IMR-90 (cell line): ENCODE measurements at regions not wholly inside any gene's neighbourhood (a gene's known extent, or its start where the extent isn't known, plus 50 kb on each side); places are given as distances from the start of the nearest gene placed in this dataset.
"Not testable (repeated sequence)": the region's sequence is repeated elsewhere in the genome, so short reads cannot be mapped to it uniquely, and the experiment has no call there.

Source experiments
- ATAC-seq: fragments of 200-7000 bp; cut with Tn5 transposase; 2 replicates; pipeline ENCODE4 v1.9.1; 2020; ENCODE audit warnings: low read depth, mild to moderate bottlenecking, moderate library complexity
- BruUV-seq: library from RNA; stranded (reverse); fragments of 400-500 nt; replicated peaks from 2 replicates; lab custom pipeline; 2021; lab: Mats Ljungman, UMichigan
- CTCF ChIA-PET: fragments of 300-600 bp; formaldehyde crosslinking; extraction: SDS; loops from one replicate; lab custom pipeline; 2021; ENCODE audit warnings: antibody characterized with exemption; lab: Yijun Ruan, JAX
- POLR2A ChIA-PET: fragments of 300-600 bp; sonication (Branson Sonifier 250); formaldehyde crosslinking; loops from one replicate; lab custom pipeline; 2022; ENCODE audit warnings: antibody characterized with exemption; ENCODE audit not compliant: unreplicated experiment; lab: Charles Lee
- DNase-seq: peaks from one replicate; pipeline ENCODE4 v3.0.0; 2013
- H2AFZ ChIP-seq: replicated peaks from 2 replicates; pipeline ENCODE3; 2013; ENCODE audit warnings: low read length, mild to moderate bottlenecking; ENCODE audit not compliant: poor library complexity
- H2AK5ac ChIP-seq: 2 replicates; pipeline ENCODE4 v1.6.1; 2013; ENCODE audit warnings: low read depth, low read length, inconsistent platforms
- H2AK9ac ChIP-seq: replicated peaks from 2 replicates; pipeline ENCODE3; 2013; ENCODE audit warnings: mild to moderate bottlenecking, low read depth, low read length, moderate library complexity; ENCODE audit not compliant: poor library complexity
- H2BK120ac ChIP-seq: 2 replicates; pipeline ENCODE4 v1.6.1; 2013; ENCODE audit warnings: low read depth, low read length, inconsistent platforms
- H2BK15ac ChIP-seq: 3 replicates; pipeline ENCODE4 v1.6.1; 2013; ENCODE audit warnings: low read depth, low read length, inconsistent platforms
- H2BK20ac ChIP-seq: 2 replicates; pipeline ENCODE4 v1.6.1; 2013; ENCODE audit warnings: low read depth, mild to moderate bottlenecking, inconsistent platforms, low read length, moderate library complexity
- H2BK5ac ChIP-seq: 2 replicates; pipeline ENCODE4 v1.6.1; 2013; ENCODE audit warnings: mild to moderate bottlenecking, low read depth, low read length, inconsistent platforms; ENCODE audit not compliant: poor library complexity, severe bottlenecking
- H3K14ac ChIP-seq: replicated peaks from 2 replicates; pipeline ENCODE4 v1.6.1; 2013; ENCODE audit warnings: low read depth, low read length, inconsistent platforms
- H3K18ac ChIP-seq: 2 replicates; pipeline ENCODE4 v1.6.1; 2013; ENCODE audit warnings: low read depth, low read length, control low read depth
- H3K23ac ChIP-seq: 2 replicates; pipeline ENCODE4 v1.6.1; 2013; ENCODE audit warnings: low read depth, low read length, inconsistent platforms
- H3K27ac ChIP-seq: 2 replicates; pipeline ENCODE4 v1.5.1; 2013; ENCODE audit warnings: mild to moderate bottlenecking, control low read depth, low read length; ENCODE audit not compliant: insufficient read depth
- H3K27me3 ChIP-seq: 2 replicates; pipeline ENCODE4 v1.6.1; 2013; ENCODE audit warnings: low read length; ENCODE audit not compliant: control insufficient read depth, insufficient read depth
- H3K36me3 ChIP-seq: 2 replicates; pipeline ENCODE4 v1.6.1; 2013; ENCODE audit warnings: low read length, mixed read lengths; ENCODE audit not compliant: control insufficient read depth, insufficient read depth
- H3K4ac ChIP-seq: 2 replicates; pipeline ENCODE4 v1.6.1; 2013; ENCODE audit warnings: low read depth, low read length, inconsistent platforms
- H3K4me1 ChIP-seq: 2 replicates; pipeline ENCODE4 v1.6.1; 2013; ENCODE audit warnings: low read length, mixed read lengths; ENCODE audit not compliant: control insufficient read depth, insufficient read depth
- H3K4me2 ChIP-seq: 2 replicates; pipeline ENCODE4 v1.6.1; 2013; ENCODE audit warnings: low read depth, mild to moderate bottlenecking, control low read depth, low read length, moderate library complexity
- H3K4me3 ChIP-seq: 2 replicates; pipeline ENCODE4 v1.5.1; 2013; ENCODE audit warnings: low read depth, mild to moderate bottlenecking, control low read depth, low read length, moderate library complexity; ENCODE audit not compliant: insufficient read depth
- H3K56ac ChIP-seq: 2 replicates; pipeline ENCODE4 v1.6.1; 2013; ENCODE audit warnings: low read length, inconsistent platforms; ENCODE audit not compliant: insufficient read depth; ENCODE audit errors: extremely low read depth
- H3K79me1 ChIP-seq, 2 experiments: 2 replicates each; pipeline ENCODE4 v1.6.1; 2013; ENCODE audit warnings: low read length in 2 of 2, inconsistent platforms in 1 of 2, low read depth in 1 of 2
- H3K9ac ChIP-seq: 2 replicates; pipeline ENCODE4 v1.6.1; 2013; ENCODE audit warnings: low read depth, low read length, control low read depth
- H3K9me1 ChIP-seq: 2 replicates; pipeline ENCODE4 v1.6.1; 2013; ENCODE audit warnings: low read length, inconsistent platforms; ENCODE audit not compliant: insufficient read depth
- H3K9me3 ChIP-seq: 2 replicates; pipeline ENCODE4 v1.6.1; 2013; ENCODE audit warnings: low read length; ENCODE audit not compliant: control insufficient read depth, insufficient read depth
- H4K20me1 ChIP-seq: 2 replicates; pipeline ENCODE4 v1.6.1; 2013; ENCODE audit warnings: low read length, inconsistent platforms; ENCODE audit not compliant: insufficient read depth
- H4K5ac ChIP-seq: 2 replicates; pipeline ENCODE4 v1.6.1; 2013; ENCODE audit warnings: mild to moderate bottlenecking, low read depth, low read length, control low read depth
- H4K8ac ChIP-seq, 2 experiments: 2 replicates each; pipeline ENCODE4 v1.6.1; 2013; ENCODE audit warnings: low read depth in 2 of 2, low read length in 2 of 2, control low read depth in 1 of 2, inconsistent platforms in 1 of 2
- H4K91ac ChIP-seq: 2 replicates; pipeline ENCODE4 v1.6.1; 2013; ENCODE audit warnings: low read depth, low read length, inconsistent platforms; ENCODE audit not compliant: insufficient read depth
- WGBS, 2 experiments: methylation state at CpG; one replicate each; pipeline versions ENCODE4 v1.1.5 to v1.1.7; 2013; ENCODE audit warnings: missing lambda C conversion rate in 2 of 2; ENCODE audit not compliant: insufficient read length in 1 of 2; ENCODE audit errors: extremely low coverage in 2 of 2; 5-methylcytosine and 5-hydroxymethylcytosine counted together
- dilution Hi-C: fragments of 300-500 bp; cut with HindIII; formaldehyde crosslinking; loops from one replicate; pipeline ENCODE4 v1.14.3; 2018; ENCODE audit warnings: low sequenced_read_pairs; ENCODE audit not compliant: unreplicated experiment
- in situ Hi-C: fragments of 300-500 bp; cut with MboI; formaldehyde crosslinking; loops from 3 replicates; pipeline ENCODE4 v1.14.3; 2019; ENCODE audit warnings: low sequenced_read_pairs, inconsistent platforms, mixed read lengths
- intact Hi-C: fragments of 100-400 bp; cut with micrococcal nuclease; formaldehyde crosslinking; loops from 2 replicates; pipeline ENCODE4 v1.10.0; 2022

DNA sequence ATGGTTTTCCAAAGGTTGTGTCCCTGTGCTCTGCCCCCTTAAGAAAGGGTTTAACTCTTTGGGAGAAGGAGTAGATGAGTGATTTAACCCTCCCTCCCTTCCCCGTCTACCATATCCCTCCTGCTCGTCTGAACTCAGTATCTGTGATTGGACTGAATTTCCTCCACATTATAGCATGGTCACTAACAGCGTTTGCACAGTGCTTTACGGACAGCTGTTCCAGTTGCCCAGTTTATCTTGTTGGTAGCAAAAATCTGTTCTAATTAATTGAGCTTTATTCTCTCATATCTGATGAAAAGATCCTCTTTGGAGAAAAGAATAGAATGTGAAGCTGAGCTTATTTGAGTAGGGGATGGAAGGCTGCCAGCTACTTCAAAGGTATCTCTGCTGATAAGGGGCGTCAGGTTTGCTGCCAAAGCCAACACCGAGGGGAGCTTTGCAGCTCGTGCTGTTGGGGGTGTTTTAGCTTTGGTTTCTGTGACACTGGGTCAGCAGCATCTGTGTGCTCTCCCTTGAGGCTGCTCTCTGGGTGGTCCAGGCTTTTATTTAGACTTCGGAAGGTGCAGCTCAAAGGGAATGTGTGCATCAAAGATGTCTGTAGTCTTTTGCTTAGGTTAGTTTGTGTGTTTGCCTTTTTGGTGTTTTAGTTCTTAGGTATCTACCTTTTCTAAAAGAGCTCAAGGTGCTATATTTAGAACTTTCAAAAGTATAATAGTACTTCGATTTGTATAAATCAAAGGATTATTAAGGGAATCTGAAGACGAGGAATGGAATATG lies 118.8 kb upstream of the IKBKE start:
- H2AK9ac ChIP-seq, H3K79me1 ChIP-seq, H3K9ac ChIP-seq, H4K5ac ChIP-seq, H3K4me2 ChIP-seq, H3K27me3 ChIP-seq, H3K18ac ChIP-seq, DNase-seq, H3K23ac ChIP-seq, H2BK5ac ChIP-seq, H3K4me3 ChIP-seq, H2BK15ac ChIP-seq, H2AK5ac ChIP-seq, BruUV-seq, H3K27ac ChIP-seq, POLR2A ChIA-PET, CTCF ChIA-PET, H2AFZ ChIP-seq, H3K4ac ChIP-seq, H3K36me3 ChIP-seq, H3K14ac ChIP-seq, H3K9me1 ChIP-seq, H4K8ac ChIP-seq, H3K56ac ChIP-seq, dilution Hi-C loops, intact Hi-C loops, H4K91ac ChIP-seq, H3K9me3 ChIP-seq, H3K4me1 ChIP-seq, in situ Hi-C loops, H4K20me1 ChIP-seq, H2BK120ac ChIP-seq, H2BK20ac ChIP-seq: not testable (repeated sequence)
- ATAC-seq: peak; percentile 21
- WGBS, 2 experiments: no CpG with 5 or more reads among the region's 10 CpGs
